ENCODE measurements at regions not wholly inside any gene's neighbourhood (a gene's known extent, or its start where the extent isn't known, plus 50 kb on each side); places are given as distances from the start of the nearest gene placed in this dataset.

DNA sequence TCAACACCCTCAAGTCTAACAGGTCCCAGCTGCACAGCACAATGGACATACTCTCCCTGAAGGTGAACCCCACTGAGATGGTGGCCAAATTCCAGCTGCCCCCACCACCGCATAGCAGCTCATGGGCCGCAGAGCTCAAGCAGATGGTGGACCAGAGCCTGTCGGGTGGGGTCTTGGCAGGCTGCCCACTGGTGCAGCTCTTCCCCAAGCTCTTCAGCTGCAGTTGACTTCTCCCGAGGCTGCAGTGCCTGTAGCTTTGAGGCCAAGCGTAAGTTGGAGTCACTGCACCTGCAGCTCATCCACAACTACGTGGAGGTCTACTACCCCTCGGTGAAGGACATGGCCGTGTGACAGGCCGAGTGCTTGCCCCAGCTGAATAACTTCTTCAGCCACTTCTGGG lies 56.6 kb upstream of the SPTLC1 start:
- TF ChIP-seq CTCF (IDR thresholded peaks at IDR 0.05; ENCODE audit: low read depth, low read length) (no peak), EZH2phosphoT487 (IDR thresholded peaks at IDR 0.05; ENCODE audit: low read depth) (no peak)

Measured in OCI-LY3 (cell line).